GM23248 (cell line): ENCODE measurements at regions not wholly inside any gene's neighbourhood (a gene's known extent, or its start where the extent isn't known, plus 50 kb on each side); places are given as distances from the start of the nearest gene placed in this dataset.

Experiments
- EZH2 ChIP-seq: fragments of 200-600 bp; sonication (generic); IDR thresholded peaks from 2 replicates; pipeline ENCODE4 v1.6.1; 2018; ENCODE audit warnings: antibody characterized with exemption, mild to moderate bottlenecking; ENCODE audit not compliant: insufficient read depth, poor library complexity, severe bottlenecking
- EZH2phosphoT487 ChIP-seq: fragments of 200-600 bp; sonication (generic); IDR thresholded peaks from 2 replicates; pipeline ENCODE4 v1.6.1; 2018; ENCODE audit warnings: antibody characterized with exemption, moderate library complexity, mild to moderate bottlenecking, low read depth; ENCODE audit not compliant: insufficient read depth

GRCh38 chr9:107409581-107410389, 79.8 kb downstream of the KLF4 start:
- no peak for TF ChIP-seq EZH2
- TF ChIP-seq EZH2phosphoT487 = no peak
